Inferior parietal cortex (tissue), 1 donor: ENCODE measurements at regions not wholly inside any gene's neighbourhood (a gene's known extent, or its start where the extent isn't known, plus 50 kb on each side); places are given as distances from the start of the nearest gene placed in this dataset.
"Not testable (repeated sequence)": the region's sequence is repeated elsewhere in the genome, so short reads cannot be mapped to it uniquely, and the experiment has no call there.

ENCODE experiments used
- DNase-seq: peaks from one replicate; pipeline ENCODE4 v3.0.0-alpha.2; 2016; ENCODE audit errors: extremely low spot score

GRCh38 chr6:76683985-76684384 is 611.5 kb upstream of the IMPG1 start:
- DNase-seq: no peak

- DNase-seq: peak; percentile 20
Measured at GRCh38 chr6:76682842-76683241, 610.4 kb upstream of the IMPG1 start.

- DNase-seq: no peak
Measured at GRCh38 chr6:76681781-76682180, 609.3 kb upstream of the IMPG1 start.

- no peak for DNase-seq
Measured at GRCh38 chr6:76677017-76677416, 604.6 kb upstream of the IMPG1 start.

- DNase-seq: no peak
Measured at GRCh38 chr6:76671751-76672150, 599.3 kb upstream of the IMPG1 start.

- no peak for DNase-seq
Measured at GRCh38 chr6:76644231-76644630, 571.8 kb upstream of the IMPG1 start.

- no peak for DNase-seq
Measured at GRCh38 chr6:76639941-76640340, 567.5 kb upstream of the IMPG1 start.

GRCh38 chr6:76634695-76635094 is 562.2 kb upstream of the IMPG1 start:
- DNase-seq: no peak

GRCh38 chr6:76633259-76633658 is 560.8 kb upstream of the IMPG1 start:
- DNase-seq: no peak

- DNase-seq: no peak
Measured at GRCh38 chr6:76631622-76632021, 559.2 kb upstream of the IMPG1 start.

GRCh38 chr6:76615395-76615794 is 542.9 kb upstream of the IMPG1 start:
- no peak for DNase-seq

- no peak for DNase-seq
Measured at GRCh38 chr6:76612954-76613353, 540.5 kb upstream of the IMPG1 start.

- no peak for DNase-seq
Measured at GRCh38 chr6:76609160-76609559, 536.7 kb upstream of the IMPG1 start.

- DNase-seq: no peak
Measured at GRCh38 chr6:76594109-76594508, 521.6 kb upstream of the IMPG1 start.

GRCh38 chr6:76593668-76594067 is 521.2 kb upstream of the IMPG1 start:
- no peak for DNase-seq

GRCh38 chr6:76592566-76592965 is 520.1 kb upstream of the IMPG1 start:
- DNase-seq: no peak

- DNase-seq: no peak
Measured at GRCh38 chr6:76587271-76587670, 514.8 kb upstream of the IMPG1 start.

GRCh38 chr6:76584121-76584520 is 511.7 kb upstream of the IMPG1 start:
- no peak for DNase-seq

- DNase-seq: no peak
Measured at GRCh38 chr6:76578746-76579145, 506.3 kb upstream of the IMPG1 start.

GRCh38 chr6:76574746-76575145 is 502.3 kb upstream of the IMPG1 start:
- no peak for DNase-seq

GRCh38 chr6:76565932-76566331 is 493.5 kb upstream of the IMPG1 start:
- no peak for DNase-seq

GRCh38 chr6:76562371-76562770 is 489.9 kb upstream of the IMPG1 start:
- DNase-seq: not testable (repeated sequence)

GRCh38 chr6:76560851-76561755 is 488.6 kb upstream of the IMPG1 start:
- DNase-seq: not testable (repeated sequence)

- no peak for DNase-seq
Measured at GRCh38 chr6:76553256-76553655, 480.8 kb upstream of the IMPG1 start.
